KMS-11 (cell line): ENCODE measurements at regions not wholly inside any gene's neighbourhood (a gene's known extent, or its start where the extent isn't known, plus 50 kb on each side); places are given as distances from the start of the nearest gene placed in this dataset.

Experiments
- H2AFZ ChIP-seq: fragments of 200-600 bp; sonication (generic); 2 replicates; pipeline ENCODE4 v1.6.1; 2016; ENCODE audit warnings: antibody characterized with exemption, mixed run types, low read depth
- H3K27ac ChIP-seq: fragments of 200-600 bp; sonication (generic); 2 replicates; pipeline ENCODE4 v1.6.1; 2016; ENCODE audit warnings: mild to moderate bottlenecking, mixed run types
- H3K27me3 ChIP-seq: fragments of 200-600 bp; sonication (generic); 2 replicates; pipeline ENCODE4 v1.6.1; 2017; ENCODE audit warnings: mild to moderate bottlenecking, low read depth, mixed run types, moderate library complexity; ENCODE audit not compliant: insufficient read depth
- H3K36me3 ChIP-seq: fragments of 200-600 bp; sonication (generic); 2 replicates; pipeline ENCODE4 v1.6.1; 2017; ENCODE audit warnings: mild to moderate bottlenecking, mixed run types; ENCODE audit not compliant: insufficient read depth
- H3K4me1 ChIP-seq: fragments of 200-600 bp; sonication (generic); 2 replicates; pipeline ENCODE4 v1.6.1; 2016; ENCODE audit warnings: mild to moderate bottlenecking, low read depth, mixed run types; ENCODE audit not compliant: poor library complexity, severe bottlenecking
- H3K4me2 ChIP-seq: fragments of 200-600 bp; sonication (generic); 2 replicates; pipeline ENCODE4 v1.7.0; 2016; ENCODE audit warnings: mild to moderate bottlenecking, mixed run types
- H3K4me3 ChIP-seq: fragments of 200-600 bp; sonication (generic); IDR thresholded peaks from 2 replicates; pipeline ENCODE4 v1.6.1; 2017; ENCODE audit warnings: low read depth, low read length, mixed read lengths; ENCODE audit not compliant: insufficient read depth
- H3K79me2 ChIP-seq: fragments of 200-600 bp; sonication (generic); 2 replicates; pipeline ENCODE4 v1.6.1; 2016; ENCODE audit warnings: low read depth, mixed run types; ENCODE audit not compliant: insufficient read depth
- H3K9ac ChIP-seq: fragments of 200-600 bp; sonication (generic); 2 replicates; pipeline ENCODE4 v1.6.1; 2016; ENCODE audit warnings: mild to moderate bottlenecking, mixed run types
- H4K20me1 ChIP-seq: fragments of 200-600 bp; sonication (generic); 2 replicates; pipeline ENCODE4 v1.6.1; 2016; ENCODE audit warnings: mild to moderate bottlenecking, mixed run types; ENCODE audit not compliant: insufficient read depth
- TF ChIP-seq, protein P1 (sequence below): fragments of 200-600 bp; sonication (generic); conservative IDR thresholded peaks from 2 replicates; pipeline ENCODE4 v1.6.1; 2017; ENCODE audit warnings: low read depth, mild to moderate bottlenecking, antibody characterized with exemption, low read length, moderate library complexity, mixed read lengths

DNA sequence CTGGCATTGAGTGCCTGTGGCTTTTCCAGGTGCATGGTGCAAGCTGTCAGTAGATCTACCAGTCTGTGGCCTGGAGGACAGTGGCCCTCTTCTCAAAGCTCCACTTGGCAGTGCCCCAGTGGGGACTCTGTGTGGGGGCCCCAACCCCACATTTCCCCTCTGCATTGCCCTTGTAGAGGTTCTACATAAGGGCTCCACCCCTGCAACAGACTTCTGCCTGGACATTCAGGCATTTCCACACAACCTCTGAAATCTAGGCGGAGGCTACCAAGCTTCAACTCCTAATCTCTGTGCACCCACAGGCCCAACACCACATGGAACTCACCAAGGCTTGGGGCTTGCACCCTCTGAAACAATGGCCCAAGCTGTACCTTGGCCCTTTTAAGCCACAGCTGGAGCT, 102.7 kb upstream of the PLEKHG7 start:
- TF ChIP-seq, protein P1, sequence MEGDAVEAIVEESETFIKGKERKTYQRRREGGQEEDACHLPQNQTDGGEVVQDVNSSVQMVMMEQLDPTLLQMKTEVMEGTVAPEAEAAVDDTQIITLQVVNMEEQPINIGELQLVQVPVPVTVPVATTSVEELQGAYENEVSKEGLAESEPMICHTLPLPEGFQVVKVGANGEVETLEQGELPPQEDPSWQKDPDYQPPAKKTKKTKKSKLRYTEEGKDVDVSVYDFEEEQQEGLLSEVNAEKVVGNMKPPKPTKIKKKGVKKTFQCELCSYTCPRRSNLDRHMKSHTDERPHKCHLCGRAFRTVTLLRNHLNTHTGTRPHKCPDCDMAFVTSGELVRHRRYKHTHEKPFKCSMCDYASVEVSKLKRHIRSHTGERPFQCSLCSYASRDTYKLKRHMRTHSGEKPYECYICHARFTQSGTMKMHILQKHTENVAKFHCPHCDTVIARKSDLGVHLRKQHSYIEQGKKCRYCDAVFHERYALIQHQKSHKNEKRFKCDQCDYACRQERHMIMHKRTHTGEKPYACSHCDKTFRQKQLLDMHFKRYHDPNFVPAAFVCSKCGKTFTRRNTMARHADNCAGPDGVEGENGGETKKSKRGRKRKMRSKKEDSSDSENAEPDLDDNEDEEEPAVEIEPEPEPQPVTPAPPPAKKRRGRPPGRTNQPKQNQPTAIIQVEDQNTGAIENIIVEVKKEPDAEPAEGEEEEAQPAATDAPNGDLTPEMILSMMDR = no peak

DNA sequence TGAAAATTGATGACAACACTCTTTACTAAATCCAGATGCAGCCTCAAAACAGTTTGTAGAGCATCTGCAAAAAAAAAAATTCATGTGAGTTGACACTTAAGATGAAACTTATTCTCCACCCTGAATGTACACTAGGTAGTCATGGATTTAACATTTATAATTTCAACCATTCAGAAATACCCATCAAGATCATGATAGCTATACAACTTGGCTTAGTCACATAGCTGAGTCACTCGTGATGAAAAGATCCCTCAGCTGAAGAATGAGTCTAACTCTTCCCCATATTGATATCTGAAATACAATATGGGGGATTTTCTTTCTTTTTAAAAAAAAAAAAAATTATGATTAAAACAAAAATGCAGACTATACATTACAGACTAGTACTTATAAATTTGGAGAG, 104.8 kb upstream of the PLEKHG7 start:
- no peaks in the 10 kb centered on the region for H4K20me1 ChIP-seq
- no peak overlapping the region for H3K4me2 ChIP-seq
- no peak overlapping the region for H3K4me3 ChIP-seq
- H2AFZ ChIP-seq = no peak overlapping the region
- TF ChIP-seq, protein P1 = no peak
- no peaks in the 10 kb centered on the region for H3K4me1 ChIP-seq
- no peaks in the 10 kb centered on the region for H3K79me2 ChIP-seq
- no peak overlapping the region for H3K27ac ChIP-seq
- H3K9ac ChIP-seq = no peak overlapping the region
- H3K36me3 ChIP-seq = no peaks in the 10 kb centered on the region
- no peaks in the 10 kb centered on the region for H3K27me3 ChIP-seq

More for the DNA sequence above, 102.7 kb upstream of the PLEKHG7 start:
- Histone ChIP-seq H3K27me3 (no peaks in the 10 kb centered on the region), H4K20me1 (no peaks in the 10 kb centered on the region), H3K79me2 (no peaks in the 10 kb centered on the region), H3K4me1 (no peaks in the 10 kb centered on the region), H2AFZ (no peak overlapping the region), H3K9ac (no peak overlapping the region), H3K4me2 (no peak overlapping the region), H3K36me3 (no peaks in the 10 kb centered on the region), H3K27ac (no peak overlapping the region), H3K4me3 (no peak overlapping the region)

DNA sequence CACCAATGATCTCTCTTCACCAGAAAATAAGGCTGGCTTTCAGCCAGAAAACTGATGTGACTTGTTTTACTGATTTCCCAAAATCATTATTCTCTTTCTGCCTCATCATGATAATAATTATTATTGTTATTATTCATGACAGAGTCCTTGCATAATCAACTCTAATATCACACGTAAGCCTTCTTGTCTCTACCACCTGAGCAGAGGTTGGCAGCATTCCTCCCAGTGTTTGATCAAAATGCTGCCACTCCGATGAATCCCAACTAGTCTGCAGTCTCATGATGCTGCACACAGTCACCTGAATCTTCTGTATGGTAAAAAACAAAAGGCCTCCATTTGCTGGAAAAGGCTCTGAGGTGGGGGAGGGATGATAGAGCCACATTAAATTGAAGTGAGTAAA, 105.7 kb upstream of the PLEKHG7 start:
- Histone ChIP-seq H3K4me3 (no peak overlapping the region), H2AFZ (no peak overlapping the region), H3K4me2 (no peak overlapping the region), H3K27ac (no peak overlapping the region), H3K36me3 (no peaks in the 10 kb centered on the region), H3K4me1 (no peaks in the 10 kb centered on the region), H3K9ac (no peak overlapping the region), H4K20me1 (no peaks in the 10 kb centered on the region), H3K27me3 (no peaks in the 10 kb centered on the region), H3K79me2 (no peaks in the 10 kb centered on the region)
- TF ChIP-seq, protein P1 = no peak

DNA sequence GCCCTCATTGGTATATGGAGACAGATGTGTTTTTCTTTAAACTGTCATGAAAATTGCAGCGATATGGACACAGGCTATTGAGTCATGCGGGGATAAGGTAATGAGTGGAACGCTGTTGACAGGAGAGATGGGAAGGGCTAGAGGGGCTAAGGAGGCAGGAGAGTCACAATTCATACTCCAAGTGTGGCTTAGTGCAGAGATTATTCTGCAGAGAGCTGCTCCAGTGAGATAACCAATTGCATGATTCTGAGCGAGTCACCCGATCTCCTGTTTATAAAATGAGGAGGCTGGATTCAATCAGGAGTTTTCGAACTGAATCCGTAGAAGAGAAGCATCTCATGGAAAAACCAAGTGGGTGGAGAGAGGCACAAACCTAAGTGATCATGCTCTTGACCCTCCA, 106.4 kb upstream of the PLEKHG7 start:
- H3K27me3 ChIP-seq = no peaks in the 10 kb centered on the region
- H4K20me1 ChIP-seq = no peaks in the 10 kb centered on the region
- H2AFZ ChIP-seq = no peak overlapping the region
- no peaks in the 10 kb centered on the region for H3K4me1 ChIP-seq
- TF ChIP-seq, protein P1 = no peak
- H3K27ac ChIP-seq = no peak overlapping the region
- H3K4me2 ChIP-seq = no peak overlapping the region
- H3K36me3 ChIP-seq = no peaks in the 10 kb centered on the region
- H3K9ac ChIP-seq = no peak overlapping the region
- no peaks in the 10 kb centered on the region for H3K79me2 ChIP-seq
- H3K4me3 ChIP-seq = no peak overlapping the region
